GM19023 (cell line): ENCODE measurements at regions not wholly inside any gene's neighbourhood (a gene's known extent, or its start where the extent isn't known, plus 50 kb on each side); places are given as distances from the start of the nearest gene placed in this dataset.

ENCODE experiments used
- ATAC-seq: cut with Tn5 transposase; IDR thresholded peaks from one replicate; pipeline ENCODE4 v1.9.1; 2021; ENCODE audit warnings: mild to moderate bottlenecking, moderate library complexity; ENCODE audit not compliant: unreplicated experiment

DNA sequence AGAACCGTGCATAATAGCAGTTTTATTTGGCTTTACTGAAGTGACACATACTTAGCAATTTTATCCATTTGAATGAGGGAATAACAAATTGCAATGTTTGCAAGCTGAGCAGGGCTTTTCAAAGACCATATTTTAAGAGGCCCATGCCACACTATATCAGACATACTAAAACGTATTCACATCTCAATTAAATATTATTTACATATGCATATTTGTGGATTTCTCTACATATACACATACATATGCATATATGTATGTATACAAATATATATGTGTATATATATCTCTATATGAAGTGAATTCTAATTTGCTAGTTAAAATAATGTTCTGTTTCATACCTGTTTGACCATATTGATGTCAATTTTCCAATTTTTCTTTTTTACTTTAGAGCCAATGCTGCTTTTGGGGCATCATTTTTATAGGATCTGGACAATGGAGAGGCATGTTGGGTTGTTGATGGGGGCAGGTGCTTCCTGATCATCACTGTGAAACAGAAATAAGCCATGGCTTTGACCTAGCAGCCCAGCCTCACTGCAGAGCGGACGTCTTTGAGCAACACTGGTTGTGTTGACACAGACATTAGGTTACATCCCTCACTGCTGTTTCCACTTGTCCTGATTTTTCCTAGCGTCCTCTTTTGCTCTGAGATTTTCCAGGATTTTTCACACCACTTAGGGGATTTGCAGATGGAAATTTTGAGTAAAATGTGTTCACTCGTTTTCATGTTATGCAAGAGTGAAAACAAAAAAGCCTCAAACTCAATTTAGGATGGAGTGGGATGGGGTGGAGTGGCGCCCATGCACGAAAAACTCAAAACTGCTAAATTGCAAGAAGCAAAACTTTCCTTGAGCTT lies 56.9 kb downstream of the RDH14 start:
- no peak for ATAC-seq

DNA sequence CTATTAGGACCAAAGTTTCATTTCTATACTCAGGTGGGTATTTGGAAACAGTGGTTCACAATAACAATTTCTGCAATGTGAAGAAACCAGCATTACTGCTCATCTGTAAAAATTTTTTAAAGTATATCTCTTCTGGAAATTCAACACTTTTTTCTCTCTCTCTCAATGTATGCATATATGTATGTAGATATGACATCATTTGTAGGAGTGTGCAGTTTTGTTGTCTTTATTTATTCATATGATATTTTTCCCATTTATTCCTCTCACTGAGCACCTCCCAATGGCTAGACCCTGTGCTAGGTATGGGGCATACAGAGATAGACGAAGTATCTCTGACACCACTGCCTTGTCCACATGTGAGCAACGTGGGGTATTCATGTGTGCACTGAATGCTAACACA lies 58.3 kb downstream of the RDH14 start:
- ATAC-seq = no peak

DNA sequence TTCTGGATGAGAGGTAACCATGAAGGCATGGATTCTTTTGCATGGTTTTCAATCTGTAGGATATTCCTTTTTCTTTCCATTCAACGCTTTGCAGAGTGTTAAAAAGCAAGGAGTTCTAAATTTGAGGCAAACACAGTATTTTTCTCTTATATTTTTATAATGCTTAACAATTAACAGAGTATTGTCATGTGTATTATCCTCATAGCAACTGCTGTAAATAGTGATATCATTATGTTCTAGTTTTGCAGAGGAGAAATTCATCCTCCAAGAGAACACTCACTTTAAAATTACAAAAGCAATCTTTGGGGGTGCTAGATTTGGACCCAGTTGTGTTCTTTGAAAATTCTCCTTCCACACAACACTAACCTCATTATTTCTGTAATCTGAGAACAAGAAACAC lies 58.7 kb downstream of the RDH14 start:
- no peak for ATAC-seq

DNA sequence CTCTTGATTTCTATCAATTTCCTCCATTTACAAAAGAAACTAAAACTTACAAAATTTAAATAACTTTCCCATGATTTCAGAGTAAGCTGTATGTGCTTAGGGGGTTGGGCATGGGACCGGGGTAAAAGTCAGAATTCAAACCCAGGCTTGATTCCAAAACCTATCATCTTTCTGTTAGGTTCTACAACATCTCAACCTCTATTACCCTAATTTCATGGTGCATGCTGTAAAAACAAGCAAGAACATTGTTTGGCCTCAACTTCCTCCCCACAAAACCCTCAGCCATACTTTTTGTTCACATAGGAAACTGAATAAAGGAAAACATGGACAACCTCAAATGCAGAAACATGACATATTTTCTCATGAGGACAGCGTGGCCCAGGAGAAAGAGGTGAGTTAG lies 59.3 kb downstream of the RDH14 start:
- no peak for ATAC-seq

DNA sequence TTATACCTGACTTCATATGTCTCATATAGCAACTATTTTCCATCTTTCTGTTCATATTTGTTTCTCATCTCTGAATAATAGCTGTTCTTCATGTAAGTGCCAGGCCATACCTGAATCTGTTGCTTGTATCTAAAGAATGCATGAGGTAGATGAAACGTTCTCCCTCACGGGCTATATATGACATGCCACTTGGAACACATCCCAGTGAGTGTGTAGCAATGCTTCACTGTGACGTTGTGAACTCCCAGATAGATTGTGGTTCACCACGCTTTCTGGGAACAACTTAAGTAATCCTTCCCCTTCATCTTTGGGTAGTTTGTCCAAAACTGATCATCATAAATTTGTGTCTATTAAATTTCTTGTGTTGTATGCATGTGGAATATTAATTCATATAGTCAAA lies 60.1 kb downstream of the RDH14 start:
- no peak for ATAC-seq

- no peak for ATAC-seq
Measured at GRCh38 chr2:18498531-18498930, 61.9 kb downstream of the RDH14 start.

GRCh38 chr2:18496516-18496915 lies 63.9 kb downstream of the RDH14 start:
- no peak for ATAC-seq

- ATAC-seq = no peak
Measured at GRCh38 chr2:18495058-18495457, 65.4 kb downstream of the RDH14 start.

DNA sequence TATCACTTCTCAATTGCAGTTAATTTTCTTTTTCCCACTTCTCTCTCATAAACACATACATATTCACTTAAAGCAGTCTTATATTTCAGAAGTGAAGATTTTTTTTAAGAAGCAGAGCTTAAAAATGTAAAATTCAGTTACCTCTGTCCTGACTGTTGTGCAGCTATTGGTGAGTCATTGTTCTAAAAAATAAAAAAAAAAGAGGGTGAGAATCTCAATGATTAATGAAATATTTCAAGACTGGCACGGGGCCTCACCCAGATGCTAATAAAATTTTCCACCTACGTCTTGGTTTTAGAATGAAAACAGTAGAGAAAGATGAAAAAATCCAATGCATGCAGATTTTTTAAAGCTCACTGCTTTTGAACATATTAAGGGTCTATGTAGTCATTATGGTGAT lies 67.7 kb downstream of the RDH14 start:
- no peak for ATAC-seq

GRCh38 chr2:18491577-18491976 lies 68.9 kb downstream of the RDH14 start:
- no peak for ATAC-seq

- no peak for ATAC-seq
Measured at GRCh38 chr2:18490901-18491300, 69.6 kb downstream of the RDH14 start.

DNA sequence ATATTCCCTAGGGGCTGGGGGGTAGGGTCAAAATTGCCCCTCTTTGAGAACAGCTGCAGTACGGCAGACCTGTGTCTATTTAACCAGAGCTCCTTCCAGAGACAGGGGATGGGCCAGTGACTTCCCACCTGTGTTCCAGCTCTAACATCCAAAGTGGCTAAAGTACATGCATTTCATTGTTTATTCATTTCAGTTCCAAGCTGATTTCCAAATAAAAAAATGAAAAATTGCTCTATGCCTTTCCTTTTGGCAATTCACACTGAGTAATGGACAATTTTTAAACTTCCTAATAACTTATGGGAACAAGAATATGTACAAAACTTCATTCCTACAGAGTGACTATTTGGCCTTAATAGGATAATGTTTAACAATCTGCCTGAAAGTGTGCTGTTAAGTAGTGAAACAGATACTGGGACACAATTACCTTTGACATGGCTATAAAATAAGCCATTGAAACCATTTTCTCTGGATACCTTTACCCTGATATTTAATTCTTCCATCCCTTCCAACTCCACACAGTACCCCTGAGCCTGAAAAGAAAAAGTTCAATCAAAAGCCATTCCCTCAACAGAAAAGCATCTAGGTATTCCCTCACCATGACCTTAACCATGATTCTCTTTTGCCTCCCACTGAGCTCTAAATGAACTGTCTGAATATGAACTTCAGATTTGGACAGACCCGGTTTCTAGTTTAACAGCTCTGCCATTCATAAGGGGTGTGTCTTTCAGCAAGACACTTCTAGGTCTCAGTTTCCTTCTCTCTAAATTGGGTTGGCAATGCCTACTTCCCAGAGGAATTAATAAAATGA lies 73.1 kb downstream of the RDH14 start:
- no peak for ATAC-seq

- ATAC-seq = no peak
Measured at GRCh38 chr2:18484625-18485024, 75.8 kb downstream of the RDH14 start.

DNA sequence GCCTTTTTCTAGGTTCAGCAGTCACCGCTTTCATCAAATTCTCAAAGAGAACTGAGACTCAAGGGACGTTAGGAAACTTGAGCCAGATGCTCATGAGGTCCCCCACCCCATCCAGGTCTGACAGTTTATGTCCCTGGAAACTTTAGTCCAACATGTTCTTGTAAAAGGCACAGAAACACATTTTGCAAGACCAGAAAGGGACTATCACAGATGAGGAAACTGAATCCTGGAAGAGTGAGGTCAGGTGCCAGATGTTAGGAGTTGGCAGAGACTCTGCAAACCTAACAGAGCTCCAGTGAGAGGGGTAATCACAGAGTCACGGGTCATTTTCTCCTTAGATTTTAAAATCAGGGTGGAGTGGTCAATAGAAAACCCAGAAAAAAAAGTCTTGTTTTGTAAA lies 76.6 kb downstream of the RDH14 start:
- no peak for ATAC-seq

DNA sequence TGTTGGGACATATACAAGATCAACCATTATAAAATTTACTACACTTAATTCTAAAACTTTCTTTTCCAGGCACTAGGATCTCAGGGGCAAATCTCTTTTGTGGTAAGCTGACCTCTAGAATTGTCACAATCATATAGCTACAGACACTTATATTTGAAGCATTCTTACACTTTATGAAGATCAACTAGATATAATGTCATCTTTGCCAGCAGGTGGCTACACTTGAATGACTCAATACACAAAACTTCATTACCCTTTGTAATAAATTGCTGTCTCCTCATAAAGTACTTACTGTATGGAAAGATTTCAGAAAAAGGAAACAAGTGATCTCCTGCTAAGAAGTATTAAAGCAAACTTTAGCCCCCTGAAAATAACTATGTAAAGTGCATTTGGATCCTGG lies 77.8 kb downstream of the RDH14 start:
- ATAC-seq = no peak

GRCh38 chr2:18479947-18480369 lies 80.5 kb downstream of the RDH14 start:
- ATAC-seq = no peak

GRCh38 chr2:18477293-18477692 lies 83.2 kb downstream of the RDH14 start:
- no peak for ATAC-seq

DNA sequence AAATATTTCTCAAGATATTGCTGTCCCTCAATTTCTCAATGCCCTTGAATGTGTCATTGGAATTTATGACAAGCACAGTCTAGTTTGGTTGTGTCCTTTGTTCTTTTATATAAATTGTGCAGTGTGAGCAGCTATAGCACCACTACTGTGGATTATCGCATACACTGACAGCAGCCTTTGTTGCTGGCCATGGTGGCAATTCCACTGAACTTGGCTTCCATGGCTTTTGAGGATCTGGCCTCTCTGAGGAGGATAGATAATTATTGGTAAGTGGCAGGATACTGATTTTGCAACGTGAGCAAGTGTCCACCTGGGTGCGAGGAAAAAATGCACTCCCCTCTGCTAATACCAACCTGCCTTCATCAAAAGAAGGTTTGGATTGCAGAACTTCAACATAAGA lies 84.0 kb downstream of the RDH14 start:
- no peak for ATAC-seq

GRCh38 chr2:18475884-18476283 lies 84.6 kb downstream of the RDH14 start:
- no peak for ATAC-seq

- no peak for ATAC-seq
Measured at GRCh38 chr2:18474700-18475099, 85.8 kb downstream of the RDH14 start.

GRCh38 chr2:18473241-18474181 lies 86.9 kb downstream of the RDH14 start:
- no peak for ATAC-seq
